Neural progenitor cell (in vitro differentiated cells): ENCODE measurements at regions not wholly inside any gene's neighbourhood (a gene's known extent, or its start where the extent isn't known, plus 50 kb on each side); places are given as distances from the start of the nearest gene placed in this dataset.

ENCODE experiments used
- CTCF ChIP-seq: fragments of 200-600 bp; sonication (generic); IDR thresholded peaks from 2 replicates; pipeline ENCODE4 v1.5.1; 2017; ENCODE audit warnings: antibody characterized with exemption, mild to moderate bottlenecking
- EZH2 ChIP-seq: fragments of 200-600 bp; sonication (generic); IDR thresholded peaks from 2 replicates; pipeline ENCODE4 v1.6.1; 2017; ENCODE audit warnings: antibody characterized with exemption, mild to moderate bottlenecking, moderate library complexity
- EZH2phosphoT487 ChIP-seq: fragments of 200-600 bp; sonication (generic); IDR thresholded peaks from 2 replicates; pipeline ENCODE4 v1.6.1; 2017; ENCODE audit warnings: antibody characterized with exemption

GRCh38 chr5:115378754-115379153 is 82.3 kb upstream of the CCDC112 start:
- TF ChIP-seq EZH2 (no peak), CTCF (no peak), EZH2phosphoT487 (no peak)
